Rectal smooth muscle tissue (tissue), 1 donor: ENCODE measurements at regions not wholly inside any gene's neighbourhood (a gene's known extent, or its start where the extent isn't known, plus 50 kb on each side); places are given as distances from the start of the nearest gene placed in this dataset.
"Not testable (repeated sequence)": the region's sequence is repeated elsewhere in the genome, so short reads cannot be mapped to it uniquely, and the experiment has no call there.

ENCODE experiments used
- H3K27ac ChIP-seq: one replicate; pipeline ENCODE4 v1.7.0; 2013; ENCODE audit warnings: low read depth, low read length, inconsistent platforms
- H3K27me3 ChIP-seq: one replicate; pipeline ENCODE4 v1.7.0; 2013; ENCODE audit warnings: low read length; ENCODE audit not compliant: control insufficient read depth, insufficient read depth
- H3K36me3 ChIP-seq: one replicate; pipeline ENCODE4 v1.7.0; 2013; ENCODE audit warnings: low read length; ENCODE audit not compliant: control insufficient read depth, insufficient read depth
- H3K4me1 ChIP-seq: one replicate; pipeline ENCODE4 v1.7.0; 2013; ENCODE audit warnings: low read length; ENCODE audit not compliant: control insufficient read depth, insufficient read depth
- H3K4me3 ChIP-seq: one replicate; pipeline ENCODE4 v1.7.0; 2013; ENCODE audit warnings: low read length
- H3K9ac ChIP-seq: one replicate; pipeline ENCODE4 v1.7.0; 2013; ENCODE audit warnings: low read length

GRCh38 chr1:191731608-191732302 lies 426.5 kb upstream of the RGS18 start:
- H3K27me3 ChIP-seq, H3K4me3 ChIP-seq, H3K9ac ChIP-seq, H3K36me3 ChIP-seq, H3K27ac ChIP-seq, H3K4me1 ChIP-seq: not testable (repeated sequence)

- Histone ChIP-seq H3K27ac (no peak overlapping the region), H3K9ac (no peak overlapping the region), H3K4me3 (no peak overlapping the region), H3K27me3 (no peaks in the 10 kb centered on the region), H3K36me3 (no peaks in the 10 kb centered on the region), H3K4me1 (no peaks in the 10 kb centered on the region)
Observed at GRCh38 chr1:191734321-191734720, 423.9 kb upstream of the RGS18 start.

- H3K4me3 ChIP-seq: no peak overlapping the region
Observed at GRCh38 chr1:191739544-191739943, 418.7 kb upstream of the RGS18 start.

GRCh38 chr1:191752342-191752741 lies 405.9 kb upstream of the RGS18 start:
- no peak overlapping the region for H3K4me3 ChIP-seq
- H3K27ac ChIP-seq: no peak overlapping the region
- H3K9ac ChIP-seq: no peak overlapping the region
- no peaks in the 10 kb centered on the region for H3K4me1 ChIP-seq
- H3K36me3 ChIP-seq: no peaks in the 10 kb centered on the region
- no peaks in the 10 kb centered on the region for H3K27me3 ChIP-seq

More at GRCh38 chr1:191739544-191739943, 418.7 kb upstream of the RGS18 start:
- no peaks in the 10 kb centered on the region for H3K36me3 ChIP-seq
- H3K27me3 ChIP-seq: no peaks in the 10 kb centered on the region
- no peaks in the 10 kb centered on the region for H3K4me1 ChIP-seq
- H3K27ac ChIP-seq: no peak overlapping the region
- no peak overlapping the region for H3K9ac ChIP-seq

GRCh38 chr1:191760016-191760415 lies 398.2 kb upstream of the RGS18 start:
- no peaks in the 10 kb centered on the region for H3K36me3 ChIP-seq
- H3K4me3 ChIP-seq: no peak overlapping the region
- H3K27ac ChIP-seq: no peak overlapping the region
- no peak overlapping the region for H3K9ac ChIP-seq
- no peaks in the 10 kb centered on the region for H3K27me3 ChIP-seq
- H3K4me1 ChIP-seq: no peaks in the 10 kb centered on the region

GRCh38 chr1:191788551-191788950 lies 369.7 kb upstream of the RGS18 start:
- H3K27ac ChIP-seq: no peak overlapping the region
- no peaks in the 10 kb centered on the region for H3K36me3 ChIP-seq
- H3K4me3 ChIP-seq: no peak overlapping the region
- no peaks in the 10 kb centered on the region for H3K27me3 ChIP-seq
- no peaks in the 10 kb centered on the region for H3K4me1 ChIP-seq
- H3K9ac ChIP-seq: no peak overlapping the region

GRCh38 chr1:191798178-191798577 lies 360.1 kb upstream of the RGS18 start:
- Histone ChIP-seq H3K4me3 (no peak overlapping the region), H3K36me3 (no peaks in the 10 kb centered on the region), H3K27me3 (no peaks in the 10 kb centered on the region), H3K9ac (no peak overlapping the region), H3K27ac (no peak overlapping the region), H3K4me1 (no peaks in the 10 kb centered on the region)

GRCh38 chr1:191804311-191804710 lies 354.0 kb upstream of the RGS18 start:
- Histone ChIP-seq H3K36me3 (no peaks in the 10 kb centered on the region), H3K27ac (no peak overlapping the region), H3K4me3 (no peak overlapping the region), H3K4me1 (no peaks in the 10 kb centered on the region), H3K9ac (no peak overlapping the region), H3K27me3 (no peaks in the 10 kb centered on the region)

GRCh38 chr1:191813593-191813992 lies 344.7 kb upstream of the RGS18 start:
- not testable (repeated sequence) for H3K4me3 ChIP-seq, H3K27me3 ChIP-seq, H3K9ac ChIP-seq, H3K27ac ChIP-seq, H3K4me1 ChIP-seq, H3K36me3 ChIP-seq

GRCh38 chr1:191818198-191818597 lies 340.1 kb upstream of the RGS18 start:
- no peaks in the 10 kb centered on the region for H3K4me1 ChIP-seq
- H3K4me3 ChIP-seq: no peak overlapping the region
- no peaks in the 10 kb centered on the region for H3K36me3 ChIP-seq
- H3K9ac ChIP-seq: no peak overlapping the region
- H3K27ac ChIP-seq: no peak overlapping the region
- H3K27me3 ChIP-seq: no peaks in the 10 kb centered on the region

- Histone ChIP-seq H3K36me3 (no peaks in the 10 kb centered on the region), H3K27ac (no peak overlapping the region), H3K4me1 (no peaks in the 10 kb centered on the region), H3K27me3 (no peaks in the 10 kb centered on the region), H3K4me3 (no peak overlapping the region), H3K9ac (no peak overlapping the region)
Observed at GRCh38 chr1:191831572-191831971, 326.7 kb upstream of the RGS18 start.

GRCh38 chr1:191839891-191840290 lies 318.4 kb upstream of the RGS18 start:
- Histone ChIP-seq H3K27me3 (no peaks in the 10 kb centered on the region), H3K36me3 (no peaks in the 10 kb centered on the region), H3K4me3 (no peak overlapping the region), H3K4me1 (no peaks in the 10 kb centered on the region), H3K9ac (no peak overlapping the region), H3K27ac (no peak overlapping the region)

- no peak overlapping the region for H3K9ac ChIP-seq
- no peak overlapping the region for H3K27ac ChIP-seq
- no peaks in the 10 kb centered on the region for H3K36me3 ChIP-seq
- H3K27me3 ChIP-seq: no peaks in the 10 kb centered on the region
- no peak overlapping the region for H3K4me3 ChIP-seq
- H3K4me1 ChIP-seq: no peaks in the 10 kb centered on the region
Observed at GRCh38 chr1:191851799-191852595, 306.3 kb upstream of the RGS18 start.
